ENCODE measurements at regions not wholly inside any gene's neighbourhood (a gene's known extent, or its start where the extent isn't known, plus 50 kb on each side); places are given as distances from the start of the nearest gene placed in this dataset.

GRCh38 chr5:85813146-85813545, 804.6 kb upstream of the COX7C start:
- no peak for DNase-seq (ENCODE audit: insufficient read length, low spot score, missing footprints)
- Histone ChIP-seq H2AFZ (ENCODE audit: low read length) (no peak overlapping the region), H3K4me3 (ENCODE audit: insufficient read depth, low read length) (no peak overlapping the region), H3K79me2 (ENCODE audit: insufficient read depth, low read length) (no peaks in the 10 kb centered on the region), H3K27me3 (ENCODE audit: insufficient read depth, low read length) (no peaks in the 10 kb centered on the region), H3K4me1 (ENCODE audit: insufficient read depth, low read length) (no peaks in the 10 kb centered on the region), H4K20me1 (ENCODE audit: insufficient read depth, low read length) (no peaks in the 10 kb centered on the region), H3K36me3 (ENCODE audit: insufficient read depth, low read length) (no peaks in the 10 kb centered on the region), H3K4me2 (ENCODE audit: insufficient read depth, low read length) (no peak overlapping the region), H3K9me3 (ENCODE audit: low read depth, low read length) (peaks cover 3% of the 10 kb centered on the region), H3K27ac (ENCODE audit: low read depth, low read length) (no peak overlapping the region)
- TF ChIP-seq CTCF (IDR thresholded peaks at IDR 0.05; ENCODE audit: extremely low read depth, low read depth, low read length): no peak

GRCh38 chr5:85814596-85814995, 803.1 kb upstream of the COX7C start:
- H3K4me3 ChIP-seq (ENCODE audit: insufficient read depth, low read length): no peak overlapping the region
- H4K20me1 ChIP-seq (ENCODE audit: insufficient read depth, low read length): no peaks in the 10 kb centered on the region
- H2AFZ ChIP-seq (ENCODE audit: low read length): no peak overlapping the region
- DNase-seq (ENCODE audit: insufficient read length, low spot score, missing footprints): no peak
- H3K4me1 ChIP-seq (ENCODE audit: insufficient read depth, low read length): no peaks in the 10 kb centered on the region
- peaks cover 3% of the 10 kb centered on the region for H3K9me3 ChIP-seq (ENCODE audit: low read depth, low read length)
- no peak for TF ChIP-seq CTCF (IDR thresholded peaks at IDR 0.05; ENCODE audit: extremely low read depth, low read depth, low read length)
- no peaks in the 10 kb centered on the region for H3K36me3 ChIP-seq (ENCODE audit: insufficient read depth, low read length)
- no peak overlapping the region for H3K4me2 ChIP-seq (ENCODE audit: insufficient read depth, low read length)
- no peaks in the 10 kb centered on the region for H3K27me3 ChIP-seq (ENCODE audit: insufficient read depth, low read length)
- no peak overlapping the region for H3K27ac ChIP-seq (ENCODE audit: low read depth, low read length)
- no peaks in the 10 kb centered on the region for H3K79me2 ChIP-seq (ENCODE audit: insufficient read depth, low read length)

GRCh38 chr5:85823462-85824426, 794.0 kb upstream of the COX7C start:
- Histone ChIP-seq H3K79me2 (ENCODE audit: insufficient read depth, low read length) (no peaks in the 10 kb centered on the region), H3K4me1 (ENCODE audit: insufficient read depth, low read length) (no peaks in the 10 kb centered on the region), H3K4me3 (ENCODE audit: insufficient read depth, low read length) (no peak overlapping the region), H3K36me3 (ENCODE audit: insufficient read depth, low read length) (no peaks in the 10 kb centered on the region), H3K27me3 (ENCODE audit: insufficient read depth, low read length) (no peaks in the 10 kb centered on the region), H3K9me3 (ENCODE audit: low read depth, low read length) (no peaks in the 10 kb centered on the region), H4K20me1 (ENCODE audit: insufficient read depth, low read length) (no peaks in the 10 kb centered on the region), H3K27ac (ENCODE audit: low read depth, low read length) (no peak overlapping the region), H2AFZ (ENCODE audit: low read length) (no peak overlapping the region), H3K4me2 (ENCODE audit: insufficient read depth, low read length) (no peak overlapping the region)
- no peak for TF ChIP-seq CTCF (IDR thresholded peaks at IDR 0.05; ENCODE audit: extremely low read depth, low read depth, low read length)
- no peak for DNase-seq (ENCODE audit: insufficient read length, low spot score, missing footprints)

GRCh38 chr5:85838781-85839180, 779.0 kb upstream of the COX7C start:
- TF ChIP-seq CTCF (IDR thresholded peaks at IDR 0.05; ENCODE audit: extremely low read depth, low read depth, low read length): no peak
- Histone ChIP-seq H3K9me3 (ENCODE audit: low read depth, low read length) (peaks cover 1% of the 10 kb centered on the region), H3K27me3 (ENCODE audit: insufficient read depth, low read length) (no peaks in the 10 kb centered on the region), H3K4me2 (ENCODE audit: insufficient read depth, low read length) (no peak overlapping the region), H3K4me3 (ENCODE audit: insufficient read depth, low read length) (no peak overlapping the region), H3K4me1 (ENCODE audit: insufficient read depth, low read length) (no peaks in the 10 kb centered on the region), H3K36me3 (ENCODE audit: insufficient read depth, low read length) (no peaks in the 10 kb centered on the region), H3K79me2 (ENCODE audit: insufficient read depth, low read length) (no peaks in the 10 kb centered on the region), H2AFZ (ENCODE audit: low read length) (no peak overlapping the region), H3K27ac (ENCODE audit: low read depth, low read length) (no peak overlapping the region), H4K20me1 (ENCODE audit: insufficient read depth, low read length) (no peaks in the 10 kb centered on the region)
- no peak for DNase-seq (ENCODE audit: insufficient read length, low spot score, missing footprints)
